DOHH2 (cell line): ENCODE measurements at regions not wholly inside any gene's neighbourhood (a gene's known extent, or its start where the extent isn't known, plus 50 kb on each side); places are given as distances from the start of the nearest gene placed in this dataset.

Experiments
- CTCF ChIP-seq: fragments of 200-600 bp; sonication (generic); IDR thresholded peaks from one replicate; pipeline ENCODE4 v1.5.1; 2014; ENCODE audit warnings: antibody characterized with exemption, mild to moderate bottlenecking, low read depth, low read length; ENCODE audit not compliant: poor library complexity, severe bottlenecking
- EZH2phosphoT487 ChIP-seq: fragments of 200-600 bp; sonication (generic); IDR thresholded peaks from 2 replicates; pipeline ENCODE4 v1.6.1; 2017; ENCODE audit warnings: borderline replicate concordance, mild to moderate bottlenecking, antibody characterized with exemption, low read length, moderate library complexity, mixed read lengths

GRCh38 chr11:109788948-109789490 is 304.2 kb upstream of the ZC3H12C start:
- TF ChIP-seq EZH2phosphoT487 = no peak
- no peak for TF ChIP-seq CTCF
